GM23248 (cell line): ENCODE measurements at regions not wholly inside any gene's neighbourhood (a gene's known extent, or its start where the extent isn't known, plus 50 kb on each side); places are given as distances from the start of the nearest gene placed in this dataset.

ENCODE experiments used
- DNase-seq: peaks from one replicate; pipeline ENCODE4 v3.0.0-alpha.2; 2015
- H2AFZ ChIP-seq: fragments of 200-600 bp; sonication (generic); 2 replicates; pipeline ENCODE4 v1.6.1; 2016; ENCODE audit warnings: antibody characterized with exemption
- H3F3A ChIP-seq: fragments of 200-600 bp; sonication (generic); 2 replicates; pipeline ENCODE4 v1.6.1; 2016; ENCODE audit warnings: mild to moderate bottlenecking, antibody characterized with exemption, mixed run types; ENCODE audit not compliant: insufficient read depth
- H3K27ac ChIP-seq: fragments of 200-600 bp; sonication (generic); 2 replicates; pipeline ENCODE4 v1.5.1; 2016; ENCODE audit warnings: mild to moderate bottlenecking
- H3K27me3 ChIP-seq: fragments of 200-600 bp; sonication (generic); replicated peaks from 2 replicates; pipeline ENCODE4 v1.6.1; 2016; ENCODE audit warnings: mild to moderate bottlenecking; ENCODE audit not compliant: insufficient read depth
- H3K36me3 ChIP-seq: fragments of 200-600 bp; sonication (generic); 2 replicates; pipeline ENCODE4 v1.6.1; 2016; ENCODE audit warnings: low read depth, mild to moderate bottlenecking
- H3K4me1 ChIP-seq: fragments of 200-600 bp; sonication (generic); 2 replicates; pipeline ENCODE4 v1.6.1; 2016; ENCODE audit warnings: mild to moderate bottlenecking; ENCODE audit not compliant: insufficient read depth
- H3K4me2 ChIP-seq: fragments of 200-600 bp; sonication (generic); one replicate; pipeline ENCODE4 v1.6.1; 2016; ENCODE audit warnings: mild to moderate bottlenecking; ENCODE audit not compliant: unreplicated experiment
- H3K4me3 ChIP-seq: fragments of 200-600 bp; sonication (generic); 2 replicates; pipeline ENCODE4 v1.5.1; 2016; ENCODE audit warnings: mild to moderate bottlenecking
- H3K79me2 ChIP-seq: fragments of 200-600 bp; sonication (generic); 2 replicates; pipeline ENCODE4 v1.6.1; 2016; ENCODE audit warnings: mild to moderate bottlenecking; ENCODE audit not compliant: insufficient read depth
- H3K9ac ChIP-seq: fragments of 200-600 bp; sonication (generic); 2 replicates; pipeline ENCODE4 v1.6.1; 2016; ENCODE audit warnings: mild to moderate bottlenecking
- H3K9me2 ChIP-seq: fragments of 200-600 bp; sonication (generic); 2 replicates; pipeline ENCODE4 v1.6.1; 2016; ENCODE audit warnings: mixed run types, mild to moderate bottlenecking, moderate library complexity; ENCODE audit not compliant: insufficient read depth
- H3K9me3 ChIP-seq: fragments of 200-600 bp; sonication (generic); one replicate; pipeline ENCODE4 v1.6.1; 2017; ENCODE audit warnings: low read depth
- H4K20me1 ChIP-seq: fragments of 200-600 bp; sonication (generic); 2 replicates; pipeline ENCODE4 v1.6.0; 2016; ENCODE audit not compliant: insufficient read depth
- EZH2 ChIP-seq: fragments of 200-600 bp; sonication (generic); IDR thresholded peaks from 2 replicates; pipeline ENCODE4 v1.6.1; 2018; ENCODE audit warnings: antibody characterized with exemption, mild to moderate bottlenecking; ENCODE audit not compliant: insufficient read depth, poor library complexity, severe bottlenecking
- EZH2phosphoT487 ChIP-seq: fragments of 200-600 bp; sonication (generic); IDR thresholded peaks from 2 replicates; pipeline ENCODE4 v1.6.1; 2018; ENCODE audit warnings: antibody characterized with exemption, moderate library complexity, mild to moderate bottlenecking, low read depth; ENCODE audit not compliant: insufficient read depth
- WGBS, 2 experiments: methylation state at CpG; one replicate each; pipeline ENCODE4 v1.1.6; 2015 to 2017; ENCODE audit warnings: low lambda C conversion rate in 2 of 2, low coverage in 1 of 2; ENCODE audit errors: missing lambda C conversion rate in 2 of 2; 5-methylcytosine and 5-hydroxymethylcytosine counted together
- in situ Hi-C: fragments of 300-500 bp; cut with MboI; formaldehyde crosslinking; loops from 2 replicates; pipeline ENCODE4 v1.15.0; 2020

DNA sequence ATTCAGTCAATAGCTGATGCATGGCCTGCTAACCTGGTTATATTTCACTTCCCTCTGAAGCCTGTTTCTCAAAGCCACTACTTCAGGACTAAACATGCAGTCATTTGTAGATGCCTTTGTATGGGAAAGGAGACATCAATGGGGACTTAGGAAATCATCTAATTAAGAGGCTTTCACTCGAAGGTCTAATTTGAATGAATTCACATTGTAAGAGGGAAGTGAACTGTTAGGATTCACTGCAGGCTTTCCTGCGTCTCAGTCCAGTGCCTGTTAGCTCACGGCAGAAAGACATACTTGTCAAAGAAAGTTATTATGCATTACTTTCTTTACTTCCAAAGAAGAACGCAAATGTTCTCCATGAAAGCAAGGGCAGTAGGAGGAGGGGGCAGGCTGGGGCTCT is 50.6 kb upstream of the CDK20 start:
- no peak overlapping the region for H3K9ac ChIP-seq
- in situ Hi-C loops, result no loop called here
- no peak overlapping the region for H2AFZ ChIP-seq
- no peak overlapping the region for H3K4me2 ChIP-seq
- no peak for DNase-seq
- no peaks in the 10 kb centered on the region for H3F3A ChIP-seq
- no peaks in the 10 kb centered on the region for H4K20me1 ChIP-seq
- TF ChIP-seq EZH2phosphoT487 (no peak), EZH2 (no peak)
- no peaks in the 10 kb centered on the region for H3K9me3 ChIP-seq
- WGBS, 2 experiments, result 67 to 74% methylated on average over 4 of the region's 4 CpGs
- H3K27ac ChIP-seq, result no peak overlapping the region
- H3K36me3 ChIP-seq, result no peaks in the 10 kb centered on the region
- no peaks in the 10 kb centered on the region for H3K9me2 ChIP-seq
- H3K4me3 ChIP-seq, result no peak overlapping the region
- no peaks in the 10 kb centered on the region for H3K27me3 ChIP-seq
- H3K79me2 ChIP-seq, result no peaks in the 10 kb centered on the region
- no peaks in the 10 kb centered on the region for H3K4me1 ChIP-seq
